HG02840 (cell line): ENCODE measurements at regions not wholly inside any gene's neighbourhood (a gene's known extent, or its start where the extent isn't known, plus 50 kb on each side); places are given as distances from the start of the nearest gene placed in this dataset.

Experiments used
- ATAC-seq: cut with Tn5 transposase; IDR thresholded peaks from one replicate; pipeline ENCODE4 v1.9.1; 2021; ENCODE audit warnings: mild to moderate bottlenecking, moderate library complexity, moderate number of reproducible peaks; ENCODE audit not compliant: unreplicated experiment, low FRiP score

DNA sequence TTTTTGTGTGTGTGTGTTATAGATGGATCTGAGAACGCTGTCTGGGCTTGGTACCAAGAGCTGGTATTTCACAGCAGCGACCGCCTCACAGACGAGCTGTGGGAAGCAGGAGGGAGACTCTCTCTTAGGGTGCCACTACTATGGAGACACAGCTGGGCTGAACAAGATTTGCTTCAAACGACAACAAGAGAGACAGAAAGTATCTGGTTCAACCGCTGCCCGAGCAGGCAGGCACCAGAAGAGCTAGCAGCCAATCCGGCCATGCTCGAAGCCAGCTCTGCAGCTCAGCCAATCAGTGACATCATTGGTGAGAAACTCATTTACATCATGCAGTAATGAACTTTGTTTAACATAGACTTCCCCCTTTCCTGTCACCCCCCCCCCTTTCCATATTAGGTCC is 341.3 kb downstream of the USP25 start:
- no peak for ATAC-seq

DNA sequence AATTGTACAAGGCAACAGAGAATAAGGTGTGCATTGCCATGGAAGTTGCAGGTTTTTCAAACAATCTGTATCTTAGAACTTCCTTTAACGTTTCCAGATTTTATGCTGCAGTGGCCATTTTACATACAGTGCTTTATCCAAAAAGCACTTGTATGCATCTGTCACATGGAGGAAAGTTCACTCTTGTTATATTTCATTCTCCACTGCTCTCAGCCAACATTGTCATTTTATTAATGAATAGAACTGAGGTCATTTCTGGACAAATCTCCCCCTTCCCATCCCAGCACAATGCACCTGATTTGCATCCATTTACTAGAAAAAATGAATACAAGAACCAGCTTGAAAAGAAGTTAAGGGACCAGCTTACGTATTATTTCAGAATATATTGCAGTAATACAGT is 342.0 kb downstream of the USP25 start:
- no peak for ATAC-seq

DNA sequence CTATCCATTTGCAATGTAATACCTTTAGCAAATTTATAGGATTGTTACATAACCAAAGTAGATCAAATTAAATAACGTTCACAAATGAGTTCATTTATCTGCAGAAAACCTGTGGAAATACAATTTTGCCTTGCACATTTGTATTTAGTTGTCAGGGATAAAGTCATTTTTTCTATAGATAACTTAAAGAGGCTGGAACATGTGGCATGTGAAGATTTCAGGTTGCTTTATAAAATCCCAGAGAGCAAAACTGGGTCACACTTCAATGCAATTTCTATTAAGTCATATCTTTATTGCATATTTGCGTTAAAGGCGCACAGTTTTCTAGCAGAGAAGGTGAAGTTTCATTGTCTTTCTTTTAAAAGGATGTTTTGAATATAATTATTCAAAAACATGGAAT is 342.4 kb downstream of the USP25 start:
- no peak for ATAC-seq

DNA sequence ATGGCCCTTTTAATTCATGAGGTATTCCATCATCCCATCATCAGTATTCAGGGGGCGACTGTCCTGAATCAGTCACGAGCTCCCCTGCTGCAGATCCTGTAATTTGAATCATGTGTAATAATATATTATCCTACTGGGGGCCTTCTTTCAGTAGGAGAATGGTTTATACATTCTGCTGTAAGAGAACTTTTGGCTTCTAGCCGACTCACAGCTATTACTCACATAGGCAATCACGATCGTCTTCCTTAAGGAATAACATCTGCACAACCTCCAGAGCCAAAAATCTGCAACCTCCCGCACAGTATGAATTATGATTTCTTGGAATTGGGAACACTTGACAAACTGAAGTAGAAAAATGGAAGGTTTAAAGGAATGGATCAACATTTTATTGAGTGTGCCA is 343.0 kb downstream of the USP25 start:
- no peak for ATAC-seq

DNA sequence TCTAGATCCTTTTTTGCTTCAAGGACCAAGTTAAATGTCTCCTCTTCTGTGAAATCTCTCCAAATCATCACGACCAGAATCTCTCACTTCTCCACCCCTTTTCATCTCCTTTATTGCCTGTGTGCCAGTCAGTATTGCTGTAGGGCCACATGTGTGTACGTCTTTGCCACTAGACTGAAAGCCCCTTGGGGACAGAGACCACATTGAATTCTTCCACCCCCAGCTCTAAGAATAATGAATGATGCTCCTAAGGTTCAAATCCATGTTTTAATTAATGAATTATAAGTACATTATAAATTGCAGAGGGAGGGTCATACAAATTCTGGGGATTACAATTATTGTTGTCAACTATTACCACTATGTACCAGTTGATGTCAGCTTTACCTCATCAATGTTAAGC is 343.8 kb downstream of the USP25 start:
- ATAC-seq: no peak

DNA sequence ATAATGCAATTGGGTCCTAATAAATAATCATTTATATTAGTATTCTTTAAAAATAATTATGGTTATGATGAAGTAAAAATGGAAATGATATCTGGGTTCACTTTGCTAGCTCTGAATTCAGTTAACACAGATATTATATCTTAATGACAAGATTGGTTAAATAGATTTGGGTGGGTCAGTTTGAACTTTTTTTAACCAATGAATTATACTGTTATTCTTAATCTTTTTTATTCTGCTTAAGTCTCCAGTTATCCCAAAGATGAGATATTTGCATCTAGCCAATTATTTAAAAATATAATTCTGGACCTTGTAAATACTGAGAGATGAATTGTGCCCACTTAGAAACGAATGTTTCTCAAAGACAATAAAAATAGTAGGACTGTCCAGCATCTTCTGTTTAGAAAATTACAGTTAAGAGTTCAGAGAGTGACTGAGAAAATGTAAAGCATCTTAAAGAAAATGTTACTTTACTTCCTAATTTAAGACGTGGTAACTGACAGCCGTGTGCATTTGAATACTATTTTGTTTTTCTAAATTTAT is 345.2 kb downstream of the USP25 start:
- ATAC-seq: no peak

DNA sequence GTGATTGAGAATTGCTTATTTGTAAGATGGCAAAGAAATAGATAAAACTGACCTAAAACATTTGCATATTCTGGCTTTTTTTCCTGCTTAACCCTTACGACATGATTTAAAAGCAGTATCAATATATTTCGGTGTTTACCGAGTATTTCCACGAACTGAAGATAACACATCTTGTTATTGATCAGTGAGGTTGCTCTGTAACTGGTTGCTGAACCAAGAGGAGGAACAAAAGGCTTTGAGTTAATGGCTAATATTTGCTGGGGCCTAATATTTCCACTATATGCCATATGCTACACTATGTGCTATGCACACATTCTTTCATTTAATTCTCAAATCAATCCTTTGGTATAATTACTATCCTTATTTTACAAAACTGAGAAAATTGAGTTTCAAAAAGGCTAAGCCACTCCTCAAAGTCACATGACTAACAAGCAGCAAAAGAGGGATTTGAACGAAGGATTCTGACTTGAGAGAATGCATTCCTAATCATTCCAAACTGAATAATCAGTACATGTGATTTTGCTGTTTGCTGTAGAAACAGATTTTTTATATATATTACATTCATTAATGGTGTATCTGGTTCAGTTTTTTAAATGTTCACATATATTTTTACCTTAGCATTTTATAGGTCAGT is 346.0 kb downstream of the USP25 start:
- ATAC-seq: no peak

DNA sequence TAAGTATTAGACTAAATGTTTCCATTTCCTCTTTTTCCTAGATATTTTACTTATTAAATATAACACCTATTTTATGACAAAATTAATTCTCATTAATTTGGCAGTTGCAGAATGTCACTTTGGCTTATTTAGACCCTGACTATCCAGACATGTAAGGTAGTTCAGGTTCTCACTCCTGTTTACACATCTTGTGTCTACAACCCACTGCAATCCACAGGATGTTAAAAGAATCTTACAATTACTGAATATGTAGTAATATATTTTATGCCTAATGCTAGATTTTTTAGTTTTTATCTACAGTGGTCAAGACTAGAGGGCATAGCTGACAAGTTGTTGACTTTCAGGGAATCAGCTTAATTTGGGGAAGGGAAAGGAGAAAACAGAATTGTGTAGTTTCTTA is 346.7 kb downstream of the USP25 start:
- no peak for ATAC-seq

DNA sequence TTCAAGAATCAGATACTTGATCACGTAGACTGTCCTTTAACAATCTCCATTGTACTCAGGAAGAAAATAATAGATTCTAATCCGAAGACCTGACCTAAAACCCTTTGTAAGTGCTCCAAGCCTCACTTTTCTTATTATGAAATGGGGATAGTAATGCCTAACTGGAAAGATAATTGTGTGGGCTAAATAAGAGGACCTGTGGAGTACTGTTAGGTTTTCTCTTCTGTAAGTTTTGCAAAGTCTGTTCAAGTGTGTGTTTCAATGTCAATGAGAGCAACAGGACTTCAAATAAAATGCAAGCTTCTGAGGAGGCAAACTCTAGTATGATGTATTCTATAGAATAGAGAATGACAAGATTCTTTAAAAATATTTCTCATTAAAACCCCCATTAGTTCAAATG is 348.6 kb downstream of the USP25 start:
- ATAC-seq: no peak

DNA sequence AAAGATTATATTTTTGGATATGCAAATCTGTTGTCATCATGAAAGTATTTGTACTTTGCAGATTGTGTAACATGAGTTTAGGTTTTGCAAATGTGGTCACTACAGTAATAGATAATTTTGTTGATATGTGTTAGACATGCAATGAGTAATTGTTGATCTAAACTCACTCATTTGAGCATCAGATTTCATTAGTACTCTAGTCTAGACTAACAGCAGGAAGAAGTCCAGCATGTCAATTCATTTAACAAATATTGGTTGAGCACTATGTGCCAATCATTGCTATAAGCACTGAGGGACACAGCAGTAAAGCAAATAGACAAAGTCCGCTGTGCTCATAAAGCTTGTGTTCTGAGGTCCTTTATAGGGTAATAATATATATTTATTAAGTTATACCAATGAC is 350.0 kb downstream of the USP25 start:
- no peak for ATAC-seq

DNA sequence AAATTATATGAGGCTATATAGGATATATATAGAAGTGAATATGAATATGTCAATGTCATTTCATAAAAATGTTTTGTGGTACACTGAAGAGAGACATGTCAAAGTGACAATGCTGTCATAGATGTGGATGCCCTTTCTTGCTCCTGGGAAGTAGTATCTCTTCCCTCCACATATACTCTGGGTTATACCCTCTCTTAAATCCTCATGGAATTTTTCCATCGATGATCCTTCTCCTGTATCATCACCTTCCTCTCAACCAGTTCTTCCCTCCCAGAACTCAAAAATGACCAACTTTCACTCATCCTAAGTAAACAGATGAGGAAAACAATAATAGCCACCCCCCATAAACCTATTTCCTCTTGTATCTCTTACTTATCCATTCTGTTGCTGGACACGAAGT is 351.5 kb downstream of the USP25 start:
- no peak for ATAC-seq

DNA sequence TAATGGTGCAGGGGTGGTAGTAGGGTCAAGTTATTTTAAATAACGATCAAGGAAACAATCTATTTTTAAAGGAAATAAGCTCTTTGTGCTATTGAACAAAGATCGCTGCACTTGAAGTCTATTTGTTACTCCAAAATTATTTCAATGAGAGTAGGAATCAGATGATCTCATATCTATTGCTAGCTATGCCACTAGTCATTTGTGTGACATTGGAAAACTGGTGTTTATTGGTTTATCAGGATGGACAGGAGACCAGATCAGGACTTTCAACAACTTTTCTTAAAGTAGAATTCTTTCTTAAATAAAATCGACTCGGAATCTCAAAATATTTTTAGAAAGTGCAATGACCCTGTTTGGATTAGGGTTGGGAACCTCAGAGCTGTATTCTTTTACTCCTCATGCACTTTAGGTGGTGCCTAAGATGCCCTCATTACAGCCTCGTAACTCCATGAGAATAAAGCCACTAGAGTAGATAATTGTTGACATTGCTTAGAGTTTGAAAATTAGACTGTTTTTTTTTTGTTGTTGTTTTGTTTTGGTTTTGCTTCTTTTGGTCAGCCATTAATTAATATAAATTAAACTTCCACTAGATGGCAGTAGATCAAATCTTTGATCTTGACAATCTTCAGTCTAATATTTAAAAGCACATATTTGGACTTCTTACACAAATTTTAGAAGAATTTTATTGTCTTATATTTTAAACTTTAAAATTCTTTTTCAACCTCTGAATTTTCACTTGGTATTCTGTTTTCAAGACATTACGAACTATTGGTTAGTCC is 352.4 kb downstream of the USP25 start:
- no peak for ATAC-seq

DNA sequence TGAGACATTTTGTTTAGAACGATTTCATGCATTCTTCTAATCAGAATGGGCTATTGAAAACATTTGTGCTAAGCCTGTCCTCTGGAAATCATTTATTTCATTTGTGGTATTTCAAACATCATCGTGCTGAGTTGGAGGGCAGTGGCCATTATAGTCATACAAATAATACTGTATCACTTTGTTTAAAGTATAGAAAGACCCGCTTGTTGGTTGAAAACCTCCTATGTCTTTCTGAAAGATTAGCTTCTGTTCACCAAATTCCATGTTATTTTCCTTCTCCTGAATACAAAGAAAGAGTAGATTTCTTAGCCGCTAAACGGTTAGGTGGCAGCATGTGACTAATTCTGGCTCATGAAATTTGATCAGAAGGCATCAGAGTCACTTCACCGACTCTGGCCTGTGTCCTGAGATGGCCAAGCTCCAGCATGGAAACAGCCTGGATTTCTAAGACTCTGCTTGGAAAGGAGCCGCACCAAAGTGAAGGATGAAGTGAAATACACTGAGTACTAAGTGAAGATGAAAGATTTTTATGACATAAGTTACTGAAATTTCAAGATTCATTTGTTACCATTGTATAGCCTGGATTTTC is 355.1 kb downstream of the USP25 start:
- ATAC-seq: no peak

DNA sequence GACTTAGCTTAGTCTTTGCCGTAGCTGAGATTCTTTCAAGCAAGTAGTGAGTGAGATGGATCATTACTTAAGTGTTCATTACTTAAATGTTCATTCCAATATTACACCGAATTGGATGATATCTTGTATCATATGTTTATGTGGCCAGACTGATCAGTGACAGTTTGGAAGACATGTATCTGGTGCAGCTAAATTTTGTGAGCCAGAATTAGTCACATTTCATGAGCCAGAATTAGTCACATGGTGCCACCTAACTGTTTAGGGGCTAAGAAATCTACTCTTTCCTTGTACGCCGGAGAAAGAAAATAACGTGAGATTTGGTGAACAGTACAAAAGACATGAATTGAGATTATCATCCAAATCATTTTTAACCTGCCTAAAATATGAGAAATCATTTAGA is 355.6 kb downstream of the USP25 start:
- no peak for ATAC-seq

DNA sequence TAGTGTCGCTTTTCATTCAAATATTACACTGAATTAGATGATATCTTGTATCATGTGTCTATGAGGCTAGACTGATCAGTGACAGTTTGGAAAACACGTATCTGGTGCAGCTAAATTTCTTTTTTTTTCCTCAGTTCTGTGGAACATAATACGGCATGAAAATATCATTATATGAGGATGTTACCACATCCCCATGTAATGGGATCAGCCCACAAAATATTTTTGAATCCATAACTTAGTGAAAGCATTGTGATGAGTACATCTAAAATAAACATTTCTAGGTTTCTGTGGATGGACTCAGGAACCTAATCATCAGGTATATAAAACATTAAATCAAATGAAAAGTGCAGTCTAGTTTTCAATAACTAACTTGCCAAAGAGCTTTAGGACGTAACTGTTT is 356.3 kb downstream of the USP25 start:
- ATAC-seq: no peak

DNA sequence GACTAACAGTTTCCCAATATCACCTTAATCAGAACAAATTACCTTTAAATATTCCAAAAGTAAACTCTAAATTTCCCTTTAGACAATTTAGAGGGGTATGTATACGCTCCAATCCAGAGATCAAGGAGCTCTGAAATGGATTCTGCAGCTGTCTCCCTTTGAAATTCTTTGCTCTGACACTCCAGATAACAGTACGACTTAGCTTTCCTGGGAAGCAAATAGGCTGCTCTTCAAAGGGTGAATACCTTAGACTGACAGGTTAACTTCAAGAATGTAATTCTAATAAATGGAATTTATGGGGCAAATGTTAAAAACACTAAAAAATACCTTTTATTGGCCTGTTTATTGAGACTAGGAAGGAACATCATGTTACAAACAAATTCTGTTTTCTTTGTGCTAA is 357.2 kb downstream of the USP25 start:
- no peak for ATAC-seq

DNA sequence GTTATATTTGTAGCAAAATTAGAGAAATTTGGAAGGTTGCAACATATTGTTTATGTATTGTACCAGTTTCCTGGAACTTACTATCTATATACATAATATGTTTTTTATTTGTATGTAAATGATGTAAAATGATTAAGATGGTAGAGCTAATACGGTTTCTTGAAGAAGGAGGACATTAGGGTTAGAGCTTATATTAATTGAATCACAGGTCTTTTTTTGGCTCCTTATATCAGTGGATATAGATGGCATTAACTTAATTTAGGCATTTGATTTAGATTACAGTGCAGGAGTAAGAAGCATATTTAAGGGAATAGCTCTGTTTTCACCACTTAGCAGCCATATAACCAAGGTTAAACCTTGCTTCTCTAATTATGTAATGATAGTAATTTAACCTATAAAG is 357.7 kb downstream of the USP25 start:
- ATAC-seq: no peak

DNA sequence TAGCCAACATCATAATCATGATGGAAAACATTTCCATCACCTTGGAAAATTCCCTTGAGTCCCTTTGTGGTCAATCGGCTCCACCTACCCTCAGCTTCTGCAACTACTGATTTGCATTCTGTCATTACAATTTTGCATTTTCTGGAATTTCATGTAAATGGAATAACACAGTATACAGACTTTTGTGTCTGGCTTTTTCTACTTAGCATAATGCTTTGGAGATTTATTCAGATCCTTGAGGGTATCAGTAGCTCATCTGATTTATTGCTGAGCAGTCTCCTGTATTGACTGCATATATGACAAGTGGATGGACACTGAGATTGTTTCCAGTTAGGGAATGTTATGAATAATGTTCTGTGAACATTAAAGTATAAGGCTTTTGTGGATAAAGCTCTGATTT is 358.3 kb downstream of the USP25 start:
- ATAC-seq: no peak

DNA sequence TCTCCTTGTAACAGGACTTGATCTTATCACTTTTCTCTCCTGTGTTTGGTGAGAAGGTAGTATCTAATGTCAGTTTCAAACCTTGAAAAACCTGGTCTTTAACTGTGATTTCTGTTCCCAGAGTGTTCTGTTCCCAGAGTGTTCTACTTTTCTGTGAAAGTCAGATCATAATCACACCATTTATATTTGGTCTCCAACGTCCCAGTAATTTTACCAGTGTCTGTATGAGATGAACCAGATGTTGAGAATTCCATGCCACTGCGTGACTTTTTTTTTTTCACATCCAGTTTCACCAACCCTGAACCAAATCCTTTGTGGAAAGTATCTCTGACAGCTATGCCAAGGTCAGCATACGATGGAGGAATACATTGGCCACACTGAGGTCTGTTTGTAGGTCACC is 365.2 kb downstream of the USP25 start:
- no peak for ATAC-seq

DNA sequence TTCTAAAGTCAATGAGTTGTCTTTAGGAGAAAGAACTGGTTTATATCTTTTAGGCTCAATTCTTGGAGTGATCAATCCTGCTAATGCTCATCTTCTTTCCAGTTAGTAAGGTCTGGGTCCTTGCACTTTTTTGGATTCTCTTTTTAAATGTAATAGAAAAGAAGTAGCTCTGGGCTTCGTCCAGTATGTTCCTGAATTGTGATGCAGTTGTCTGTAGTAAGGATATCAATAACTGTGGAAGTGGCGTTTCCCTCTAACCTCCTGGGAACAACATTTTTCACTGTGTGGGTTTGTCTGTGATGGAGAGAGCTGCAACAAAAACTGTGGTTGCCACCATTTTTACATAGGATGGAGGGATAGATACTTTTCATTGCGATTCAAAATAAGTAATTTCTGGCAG is 367.2 kb downstream of the USP25 start:
- ATAC-seq: no peak

DNA sequence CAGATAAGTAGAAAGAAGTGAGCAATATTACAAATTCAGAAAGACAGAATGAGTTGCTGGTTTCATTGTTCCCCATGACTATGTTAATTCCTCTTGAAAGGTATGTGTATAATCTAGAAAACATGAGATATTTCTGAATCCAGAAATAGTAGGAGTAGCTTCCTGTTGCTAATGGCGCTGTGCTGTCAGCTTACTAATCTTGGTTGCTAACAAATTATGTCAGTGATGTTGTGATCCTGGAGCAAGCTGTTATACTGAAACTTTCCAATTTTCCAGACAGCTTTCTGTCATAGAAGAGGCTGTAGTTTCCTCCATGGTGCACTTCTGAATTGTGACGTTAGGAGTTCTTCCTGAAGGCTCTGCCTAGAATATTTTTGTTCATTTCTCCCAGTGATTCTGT is 372.3 kb downstream of the USP25 start:
- no peak for ATAC-seq

DNA sequence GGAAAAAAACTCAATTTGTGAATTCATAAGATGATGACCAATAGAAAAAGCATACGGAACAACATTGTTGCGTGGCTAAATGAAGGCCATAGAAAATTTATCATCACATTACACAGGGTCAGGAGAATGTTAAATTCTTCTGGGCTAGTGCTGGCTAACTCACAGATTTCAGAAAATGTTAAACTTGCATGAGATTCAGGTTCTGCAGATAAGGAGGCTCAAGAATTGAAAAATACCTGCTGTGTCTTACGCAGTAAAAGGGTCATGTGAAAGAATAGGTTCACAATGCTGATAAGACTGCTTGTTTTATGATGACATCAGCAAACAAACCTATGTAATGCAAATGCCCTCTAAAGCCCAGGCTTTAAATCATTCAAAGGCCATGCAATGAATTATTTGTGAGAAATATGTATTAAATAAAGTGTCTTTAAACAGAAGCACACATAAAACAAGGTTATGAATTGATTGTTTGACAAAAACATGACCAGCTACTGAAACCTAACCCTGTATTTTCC is 378.8 kb downstream of the USP25 start:
- ATAC-seq: no peak
